Gastrocnemius medialis (tissue), 4 donors: ENCODE measurements at regions not wholly inside any gene's neighbourhood (a gene's known extent, or its start where the extent isn't known, plus 50 kb on each side); places are given as distances from the start of the nearest gene placed in this dataset.

ENCODE experiments used
- POLR2A ChIP-seq, 2 donors: fragments of 450-650 bp; IDR thresholded peaks; one replicate each; pipeline ENCODE4 v1.6.1; 2017; ENCODE audit warnings: antibody characterized with exemption in 2 of 2, mild to moderate bottlenecking in 2 of 2, moderate library complexity in 2 of 2
- TF ChIP-seq, protein P1 (sequence below), 5 experiments: fragments of 450-650 bp in 3 of 5; fragments of 200-600 bp in 2 of 5; sonication (generic) in 2 of 5; IDR thresholded peaks in 4 of 5; conservative IDR thresholded peaks in 1 of 5; 1 replicate in 4 of 5; 2 replicates in 1 of 5; pipeline ENCODE4 v1.5.1; 2016 to 2019; ENCODE audit warnings: antibody characterized with exemption in 5 of 5, mild to moderate bottlenecking in 3 of 5, moderate library complexity in 3 of 5

DNA sequence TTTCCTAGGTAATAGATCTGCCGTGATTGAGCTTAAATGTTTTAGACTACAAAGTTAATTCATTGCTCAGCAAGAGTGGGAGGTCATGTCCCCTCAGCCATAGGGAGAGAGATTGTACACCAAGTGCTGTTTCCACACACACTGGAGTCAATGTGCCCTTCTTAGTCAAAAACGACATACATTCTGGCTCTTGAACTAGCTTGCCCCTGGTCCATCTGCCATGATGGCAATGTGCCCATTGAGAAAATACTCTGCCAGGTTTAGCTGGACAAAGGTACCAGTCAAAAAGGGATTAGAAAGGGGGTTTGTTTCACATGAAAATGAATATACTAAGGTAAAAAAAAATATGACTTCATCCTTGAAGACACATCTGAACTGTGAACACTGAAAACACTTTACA lies 377.1 kb upstream of the ADGRL3 start:
- TF ChIP-seq, protein P1, sequence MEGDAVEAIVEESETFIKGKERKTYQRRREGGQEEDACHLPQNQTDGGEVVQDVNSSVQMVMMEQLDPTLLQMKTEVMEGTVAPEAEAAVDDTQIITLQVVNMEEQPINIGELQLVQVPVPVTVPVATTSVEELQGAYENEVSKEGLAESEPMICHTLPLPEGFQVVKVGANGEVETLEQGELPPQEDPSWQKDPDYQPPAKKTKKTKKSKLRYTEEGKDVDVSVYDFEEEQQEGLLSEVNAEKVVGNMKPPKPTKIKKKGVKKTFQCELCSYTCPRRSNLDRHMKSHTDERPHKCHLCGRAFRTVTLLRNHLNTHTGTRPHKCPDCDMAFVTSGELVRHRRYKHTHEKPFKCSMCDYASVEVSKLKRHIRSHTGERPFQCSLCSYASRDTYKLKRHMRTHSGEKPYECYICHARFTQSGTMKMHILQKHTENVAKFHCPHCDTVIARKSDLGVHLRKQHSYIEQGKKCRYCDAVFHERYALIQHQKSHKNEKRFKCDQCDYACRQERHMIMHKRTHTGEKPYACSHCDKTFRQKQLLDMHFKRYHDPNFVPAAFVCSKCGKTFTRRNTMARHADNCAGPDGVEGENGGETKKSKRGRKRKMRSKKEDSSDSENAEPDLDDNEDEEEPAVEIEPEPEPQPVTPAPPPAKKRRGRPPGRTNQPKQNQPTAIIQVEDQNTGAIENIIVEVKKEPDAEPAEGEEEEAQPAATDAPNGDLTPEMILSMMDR (IDR thresholded peaks at IDR 0.05 in 4 of 5, conservative IDR thresholded peaks at IDR 0.05 in 1 of 5) = no peak
- TF ChIP-seq POLR2A (IDR thresholded peaks at IDR 0.05) = no peak
